Neutrophil (primary cell): ENCODE measurements at regions not wholly inside any gene's neighbourhood (a gene's known extent, or its start where the extent isn't known, plus 50 kb on each side); places are given as distances from the start of the nearest gene placed in this dataset.

Source experiments
- H3K27ac ChIP-seq: fragments of 200-600 bp; sonication (generic); 2 replicates; pipeline ENCODE4 v1.5.1; 2016; ENCODE audit warnings: mild to moderate bottlenecking, moderate library complexity
- H3K27me3 ChIP-seq: fragments of 200-600 bp; sonication (generic); 2 replicates; pipeline ENCODE4 v1.6.0; 2016; ENCODE audit warnings: mild to moderate bottlenecking
- H3K36me3 ChIP-seq: fragments of 200-600 bp; sonication (generic); 2 replicates; pipeline ENCODE4 v1.5.1; 2017
- H3K4me1 ChIP-seq, 2 experiments: fragments of 200-600 bp in 1 of 2; sonication (generic) in 1 of 2; 1 replicate in 1 of 2; 2 replicates in 1 of 2; pipeline versions ENCODE4 v1.5.1 to v1.6.1; 2013 to 2016; ENCODE audit warnings: low read depth in 1 of 2, low read length in 1 of 2, mild to moderate bottlenecking in 1 of 2, moderate library complexity in 1 of 2; ENCODE audit not compliant: control insufficient read depth in 1 of 2, insufficient read depth in 1 of 2
- H3K4me3 ChIP-seq, 2 experiments: fragments of 200-600 bp in 1 of 2; sonication (generic) in 1 of 2; 1 replicate in 1 of 2; 2 replicates in 1 of 2; pipeline ENCODE4 v1.5.1; 2013 to 2016; ENCODE audit warnings: low read depth in 1 of 2, low read length in 1 of 2, mild to moderate bottlenecking in 1 of 2, moderate library complexity in 1 of 2
- H3K9me3 ChIP-seq: fragments of 200-600 bp; sonication (generic); 2 replicates; pipeline ENCODE4 v1.5.1; 2016
- TF ChIP-seq, protein P1 (sequence below): fragments of 200-600 bp; sonication (generic); IDR thresholded peaks from 2 replicates; pipeline ENCODE4 v1.5.1; 2016; ENCODE audit warnings: antibody characterized with exemption

DNA sequence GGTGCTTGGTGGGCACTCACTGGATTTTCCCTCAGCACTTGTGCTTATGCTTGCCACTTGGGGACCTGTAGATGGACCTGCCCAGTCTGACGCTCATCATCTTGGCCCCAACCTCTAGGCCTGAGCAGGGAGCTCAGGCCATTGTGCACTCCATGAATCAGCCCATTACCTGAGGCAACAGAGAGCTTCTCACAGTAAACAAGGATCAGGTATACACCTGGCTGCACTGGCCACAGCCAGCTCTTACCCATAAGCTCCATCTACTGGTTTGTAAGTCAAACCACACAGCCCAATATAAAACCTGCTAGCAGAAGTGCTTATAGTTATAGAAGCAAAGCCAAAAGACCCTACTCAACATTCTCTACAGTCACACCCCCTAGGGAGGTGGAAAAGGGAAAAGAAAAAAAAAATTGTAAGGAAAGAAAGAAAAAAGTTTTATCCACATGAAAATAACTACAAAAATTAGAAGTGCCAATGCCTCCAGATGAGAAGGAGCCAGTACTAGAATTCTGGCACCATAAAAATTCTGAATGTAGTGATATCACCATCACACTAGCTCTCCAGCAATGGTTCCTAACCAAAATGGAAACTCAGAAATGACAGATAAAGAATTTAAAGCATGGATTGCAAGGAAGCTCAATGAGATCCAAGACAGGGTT is 87.8 kb upstream of the CDH5 start:
- TF ChIP-seq, protein P1, sequence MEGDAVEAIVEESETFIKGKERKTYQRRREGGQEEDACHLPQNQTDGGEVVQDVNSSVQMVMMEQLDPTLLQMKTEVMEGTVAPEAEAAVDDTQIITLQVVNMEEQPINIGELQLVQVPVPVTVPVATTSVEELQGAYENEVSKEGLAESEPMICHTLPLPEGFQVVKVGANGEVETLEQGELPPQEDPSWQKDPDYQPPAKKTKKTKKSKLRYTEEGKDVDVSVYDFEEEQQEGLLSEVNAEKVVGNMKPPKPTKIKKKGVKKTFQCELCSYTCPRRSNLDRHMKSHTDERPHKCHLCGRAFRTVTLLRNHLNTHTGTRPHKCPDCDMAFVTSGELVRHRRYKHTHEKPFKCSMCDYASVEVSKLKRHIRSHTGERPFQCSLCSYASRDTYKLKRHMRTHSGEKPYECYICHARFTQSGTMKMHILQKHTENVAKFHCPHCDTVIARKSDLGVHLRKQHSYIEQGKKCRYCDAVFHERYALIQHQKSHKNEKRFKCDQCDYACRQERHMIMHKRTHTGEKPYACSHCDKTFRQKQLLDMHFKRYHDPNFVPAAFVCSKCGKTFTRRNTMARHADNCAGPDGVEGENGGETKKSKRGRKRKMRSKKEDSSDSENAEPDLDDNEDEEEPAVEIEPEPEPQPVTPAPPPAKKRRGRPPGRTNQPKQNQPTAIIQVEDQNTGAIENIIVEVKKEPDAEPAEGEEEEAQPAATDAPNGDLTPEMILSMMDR, result no peak
- Histone ChIP-seq H3K27me3 (peaks cover 30% of the 10 kb centered on the region), H3K4me1 (no peaks in the 10 kb centered on the region), H3K9me3 (no peaks in the 10 kb centered on the region), H3K27ac (no peak overlapping the region), H3K4me3 (no peak overlapping the region), H3K36me3 (no peaks in the 10 kb centered on the region)

DNA sequence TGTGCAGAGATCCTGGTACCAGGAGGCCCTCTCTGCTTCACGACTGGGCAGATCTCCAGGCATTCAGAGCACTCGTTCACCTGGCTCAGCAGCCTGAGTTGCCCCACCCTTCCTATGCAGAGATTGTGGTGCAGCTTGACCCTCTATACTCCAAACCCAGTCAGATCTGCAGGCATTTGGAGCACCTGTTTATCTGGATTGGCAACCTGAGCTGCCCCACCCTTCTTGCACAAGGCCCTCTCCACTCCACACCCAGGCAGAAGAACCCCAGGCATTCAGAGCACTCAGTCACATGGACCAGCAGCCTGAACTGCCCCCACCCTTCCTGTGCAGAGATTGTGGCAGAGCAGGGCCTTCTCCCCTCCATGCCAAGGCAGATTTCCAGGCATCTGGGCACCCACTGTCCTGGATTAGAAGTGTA is 88.4 kb upstream of the CDH5 start:
- Histone ChIP-seq H3K9me3 (no peaks in the 10 kb centered on the region), H3K27ac (no peak overlapping the region)
- TF ChIP-seq, protein P1, result no peak

DNA sequence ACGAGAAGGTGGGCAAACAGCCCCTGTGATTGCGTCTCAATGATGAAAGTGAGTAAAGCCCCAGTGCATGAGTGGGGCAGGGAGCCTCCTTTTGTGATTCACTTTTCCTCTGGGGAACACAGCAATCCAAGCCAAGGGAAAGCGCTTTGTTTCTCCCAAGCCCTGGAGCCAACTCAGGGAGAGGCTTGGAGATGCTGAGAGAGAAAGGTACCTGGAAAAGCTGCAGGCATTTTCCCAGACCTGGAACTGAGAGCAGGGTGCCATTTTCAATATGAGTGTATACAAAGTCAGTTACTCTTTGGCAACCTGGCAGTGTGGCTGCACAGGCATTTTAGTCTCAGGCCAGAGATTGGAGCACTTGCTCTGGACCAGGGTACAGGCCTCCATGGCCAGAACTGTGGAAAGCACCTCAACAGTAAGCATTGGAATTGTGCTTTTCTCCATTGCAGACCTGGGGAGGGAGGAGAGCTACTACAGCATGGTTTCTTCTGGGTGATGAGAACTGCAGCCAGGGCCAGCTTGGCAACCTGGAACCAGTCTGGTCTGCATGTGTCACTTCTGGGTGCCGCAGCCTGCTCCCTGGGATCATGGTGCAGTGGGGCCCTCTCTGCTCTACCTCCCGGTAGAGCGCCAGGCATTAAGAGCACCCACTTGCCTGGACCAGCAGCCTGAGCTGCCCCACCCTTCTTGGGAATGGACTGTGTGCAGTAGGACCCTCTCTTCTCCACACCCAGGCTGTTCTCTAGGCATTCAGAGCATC is 89.0 kb upstream of the CDH5 start:
- Histone ChIP-seq H3K27ac (no peak overlapping the region), H3K27me3 (peaks cover 23% of the 10 kb centered on the region), H3K4me3 (no peak overlapping the region), H3K9me3 (no peaks in the 10 kb centered on the region), H3K4me1 (no peaks in the 10 kb centered on the region), H3K36me3 (no peaks in the 10 kb centered on the region)
- TF ChIP-seq, protein P1, result no peak

More for the DNA sequence above, 88.4 kb upstream of the CDH5 start:
- Histone ChIP-seq H3K27me3 (peaks cover 30% of the 10 kb centered on the region), H3K4me1 (no peaks in the 10 kb centered on the region), H3K36me3 (no peaks in the 10 kb centered on the region), H3K4me3 (no peak overlapping the region)

DNA sequence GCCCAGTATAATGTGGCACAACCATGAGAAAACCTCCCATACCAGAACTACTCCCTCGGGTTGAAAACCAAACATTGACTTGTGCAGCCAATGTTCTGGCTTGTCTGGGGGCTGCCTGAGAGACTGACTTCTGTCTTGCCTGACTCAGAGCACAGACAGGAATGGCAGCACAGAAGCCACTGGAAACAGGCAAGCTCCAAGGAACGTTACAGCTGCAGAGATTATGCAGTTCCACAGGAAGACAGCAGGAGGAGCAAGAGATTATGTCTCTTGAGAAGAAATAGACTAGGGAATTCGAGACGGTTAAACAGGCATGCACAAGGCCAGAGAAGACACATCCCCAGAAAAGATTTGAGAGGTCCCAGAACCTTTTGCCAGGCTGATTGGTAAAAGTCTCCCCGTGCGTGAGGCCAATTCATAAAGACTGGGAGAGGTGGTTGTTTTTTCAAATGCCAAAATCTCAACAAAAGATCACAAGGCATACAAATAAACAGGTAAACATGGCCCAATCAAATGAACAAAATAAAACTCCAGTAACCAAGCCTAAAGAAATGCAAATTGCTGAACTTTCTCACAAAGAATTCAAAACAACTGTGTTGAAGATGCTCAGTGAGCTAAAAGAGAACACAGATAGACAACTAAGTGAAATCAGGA is 90.6 kb upstream of the CDH5 start:
- H3K4me1 ChIP-seq, result peaks cover under 1 to 2% of the 10 kb centered on the region in 2 experiments
- H3K9me3 ChIP-seq, result no peaks in the 10 kb centered on the region
- no peak overlapping the region for H3K27ac ChIP-seq
- no peak overlapping the region for H3K4me3 ChIP-seq
- TF ChIP-seq, protein P1, result peak; percentile 24
- peaks cover 26% of the 10 kb centered on the region for H3K27me3 ChIP-seq
- no peaks in the 10 kb centered on the region for H3K36me3 ChIP-seq

DNA sequence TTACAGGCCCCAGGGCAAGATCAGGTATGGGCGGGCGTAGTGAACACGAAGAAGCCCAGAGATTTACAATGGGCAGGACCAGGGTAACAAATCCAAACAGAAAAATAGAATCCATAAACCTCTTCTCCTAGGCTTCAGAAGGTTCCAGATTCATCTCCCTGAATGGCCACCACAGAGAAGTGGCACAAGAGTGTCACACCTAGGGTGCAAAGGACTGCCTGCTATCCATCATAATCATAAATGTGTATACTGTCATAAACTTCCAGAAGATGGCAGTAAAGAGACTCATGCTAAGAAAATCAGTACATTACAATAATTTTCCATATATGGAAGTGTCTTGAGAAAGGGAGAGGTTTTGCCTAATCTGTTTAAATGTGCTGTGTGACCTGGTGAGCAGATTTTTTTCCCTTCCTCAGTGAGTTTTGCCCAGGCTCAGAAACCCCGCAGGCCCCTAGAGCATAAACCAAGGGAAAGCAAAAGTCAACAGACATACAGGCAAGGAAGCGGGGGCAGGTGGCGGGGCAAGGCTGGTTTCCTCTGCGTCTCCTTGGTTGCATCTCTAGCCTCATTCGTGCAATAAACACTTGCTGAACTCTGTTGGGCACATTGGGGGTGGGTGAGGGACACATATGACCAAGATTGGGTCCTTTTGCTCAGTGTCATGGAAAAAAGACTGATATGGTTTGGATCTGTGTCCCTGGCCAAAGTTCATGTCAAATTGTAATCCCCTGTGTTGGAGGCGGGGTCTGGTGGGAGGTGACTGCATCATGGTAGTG is 92.0 kb upstream of the CDH5 start:
- TF ChIP-seq, protein P1, result no peak
- no peak overlapping the region for H3K27ac ChIP-seq
- no peaks in the 10 kb centered on the region for H3K9me3 ChIP-seq
- H3K36me3 ChIP-seq, result no peaks in the 10 kb centered on the region
- H3K4me3 ChIP-seq, result no peak overlapping the region
- H3K4me1 ChIP-seq, result peaks cover 5 to 15% of the 10 kb centered on the region in 2 experiments
- H3K27me3 ChIP-seq, result peaks cover 16% of the 10 kb centered on the region
